ENCODE measurements at regions not wholly inside any gene's neighbourhood (a gene's known extent, or its start where the extent isn't known, plus 50 kb on each side); places are given as distances from the start of the nearest gene placed in this dataset.

GRCh38 chr14:64645220-64645892, 58.9 kb upstream of the PLEKHG3 start:
- H3K36me3 Mint-ChIP-seq (ENCODE audit: low read depth): no peaks in the 10 kb centered on the region
- intact Hi-C loops (cut with micrococcal nuclease): no loop called here
- ATAC-seq (no peak), DNase-seq (no peak)
- ChIA-PET POLR2A (no interaction called here), CTCF (interaction anchor here (1.1 to 1.4 kb wide), 2 partner anchors 8 to 14 kb away, joined by 3 to 6 read pairs; no protein-coding TSS in a partner anchor)
- H3K4me1 Mint-ChIP-seq (ENCODE audit: low read depth): no peaks in the 10 kb centered on the region
- no peak overlapping the region for H3K4me3 Mint-ChIP-seq
- H3K27ac Mint-ChIP-seq: no peak overlapping the region
- H3K9me3 Mint-ChIP-seq: no peaks in the 10 kb centered on the region
- H3K27me3 Mint-ChIP-seq: peaks cover 3% of the 10 kb centered on the region
- TF ChIP-seq, protein P1, sequence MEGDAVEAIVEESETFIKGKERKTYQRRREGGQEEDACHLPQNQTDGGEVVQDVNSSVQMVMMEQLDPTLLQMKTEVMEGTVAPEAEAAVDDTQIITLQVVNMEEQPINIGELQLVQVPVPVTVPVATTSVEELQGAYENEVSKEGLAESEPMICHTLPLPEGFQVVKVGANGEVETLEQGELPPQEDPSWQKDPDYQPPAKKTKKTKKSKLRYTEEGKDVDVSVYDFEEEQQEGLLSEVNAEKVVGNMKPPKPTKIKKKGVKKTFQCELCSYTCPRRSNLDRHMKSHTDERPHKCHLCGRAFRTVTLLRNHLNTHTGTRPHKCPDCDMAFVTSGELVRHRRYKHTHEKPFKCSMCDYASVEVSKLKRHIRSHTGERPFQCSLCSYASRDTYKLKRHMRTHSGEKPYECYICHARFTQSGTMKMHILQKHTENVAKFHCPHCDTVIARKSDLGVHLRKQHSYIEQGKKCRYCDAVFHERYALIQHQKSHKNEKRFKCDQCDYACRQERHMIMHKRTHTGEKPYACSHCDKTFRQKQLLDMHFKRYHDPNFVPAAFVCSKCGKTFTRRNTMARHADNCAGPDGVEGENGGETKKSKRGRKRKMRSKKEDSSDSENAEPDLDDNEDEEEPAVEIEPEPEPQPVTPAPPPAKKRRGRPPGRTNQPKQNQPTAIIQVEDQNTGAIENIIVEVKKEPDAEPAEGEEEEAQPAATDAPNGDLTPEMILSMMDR (IDR thresholded peaks at IDR 0.05): no peak

- TF ChIP-seq, protein P1 (IDR thresholded peaks at IDR 0.05): no peak
- Mint-ChIP-seq H3K36me3 (ENCODE audit: low read depth) (no peaks in the 10 kb centered on the region), H3K4me3 (no peak overlapping the region), H3K9me3 (no peaks in the 10 kb centered on the region), H3K27ac (no peak overlapping the region), H3K4me1 (ENCODE audit: low read depth) (no peaks in the 10 kb centered on the region), H3K27me3 (peaks cover 3% of the 10 kb centered on the region)
- ATAC-seq: no peak
- intact Hi-C loops (cut with micrococcal nuclease): no loop called here
- no peak for DNase-seq
- ChIA-PET CTCF (interaction anchor here (1.4 kb wide), 1 partner anchor 9 kb away, joined by 6 read pairs; no protein-coding TSS in a partner anchor), POLR2A (no interaction called here)
Measured at GRCh38 chr14:64646103-64646502, 58.1 kb upstream of the PLEKHG3 start.

DNA sequence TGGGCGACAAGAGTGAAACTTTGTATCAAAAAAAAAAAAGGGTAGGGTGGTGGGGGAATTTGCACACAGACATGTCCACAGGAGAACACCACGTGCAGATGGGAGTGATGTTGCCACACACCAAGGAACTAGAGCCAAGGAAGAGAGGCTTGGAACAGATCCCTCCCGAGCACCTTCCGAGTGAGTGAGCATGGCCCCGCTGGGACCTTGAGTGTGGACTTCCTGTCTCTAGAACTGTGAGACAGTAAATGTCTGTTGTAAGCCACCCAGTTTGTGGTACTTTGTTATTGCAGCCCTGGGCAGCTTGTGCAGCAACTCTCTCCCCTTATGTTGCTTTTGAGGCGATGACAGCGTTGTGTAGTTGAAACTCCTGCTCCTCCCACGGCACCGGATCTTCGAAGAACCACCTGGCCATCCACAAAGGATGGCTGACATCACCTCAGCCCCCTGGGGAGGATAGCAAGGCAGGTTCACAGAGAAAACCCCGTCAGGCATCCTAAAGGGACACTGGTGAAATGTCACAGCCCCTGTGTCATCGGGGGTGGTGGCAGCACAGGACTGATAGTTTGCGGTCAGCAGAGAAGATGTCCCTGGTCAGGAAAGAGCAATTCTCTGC, 54.7 kb upstream of the PLEKHG3 start:
- Mint-ChIP-seq H3K9me3 (no peaks in the 10 kb centered on the region), H3K36me3 (ENCODE audit: low read depth) (no peaks in the 10 kb centered on the region), H3K4me1 (ENCODE audit: low read depth) (peaks cover 7% of the 10 kb centered on the region), H3K4me3 (no peak overlapping the region), H3K27ac (no peak overlapping the region), H3K27me3 (no peaks in the 10 kb centered on the region)
- POLR2A ChIA-PET: no interaction called here
- no peak for ATAC-seq
- intact Hi-C loops (cut with micrococcal nuclease): no loop called here
- TF ChIP-seq, protein P1 (IDR thresholded peaks at IDR 0.05): no peak
- DNase-seq: no peak
- CTCF ChIA-PET: interaction anchor here (0.7 to 1.3 kb wide), 2 partner anchors 11 to 13 kb away, joined by 3 to 4 read pairs; no protein-coding TSS in a partner anchor

DNA sequence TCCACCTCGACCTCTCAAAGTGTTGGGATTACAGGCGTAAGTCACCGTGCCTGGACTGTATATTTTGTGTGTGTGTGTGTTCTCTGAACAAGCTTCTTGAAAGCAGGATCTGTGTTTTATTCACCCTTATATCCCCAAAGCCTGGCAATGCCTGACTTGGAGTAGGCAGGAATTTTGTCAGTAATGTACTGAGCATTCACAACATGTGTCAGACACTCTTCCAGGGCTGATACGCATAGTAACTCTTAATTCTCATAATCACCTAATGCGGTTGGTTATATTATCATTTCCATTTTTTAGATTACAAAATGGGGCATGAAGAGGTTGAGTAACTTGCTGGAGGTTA, 50.4 kb upstream of the PLEKHG3 start:
- TF ChIP-seq, protein P1 (IDR thresholded peaks at IDR 0.05): no peak
- POLR2A ChIA-PET: no interaction called here

GRCh38 chr14:64654246-64654900, 49.9 kb upstream of the PLEKHG3 start:
- Mint-ChIP-seq H3K27me3 (peaks cover 1% of the 10 kb centered on the region), H3K9me3 (no peaks in the 10 kb centered on the region), H3K36me3 (ENCODE audit: low read depth) (no peaks in the 10 kb centered on the region), H3K27ac (peak overlapping the region; percentile 28), H3K4me1 (ENCODE audit: low read depth) (peaks cover 13% of the 10 kb centered on the region), H3K4me3 (no peak overlapping the region)
- DNase-seq: peak; percentile 16
- ATAC-seq: peak; percentile 82
- intact Hi-C loops (cut with micrococcal nuclease): no loop called here
- CTCF ChIA-PET: interaction anchor here (0.8 to 2.6 kb wide), 3 partner anchors 18 to 238 kb away, joined by 4 to 18 read pairs (median 4); no protein-coding TSS in a partner anchor
- TF ChIP-seq, protein P1 (IDR thresholded peaks at IDR 0.05): no peak
- POLR2A ChIA-PET: no interaction called here

More for the DNA sequence above, 50.4 kb upstream of the PLEKHG3 start:
- Mint-ChIP-seq H3K27ac (no peak overlapping the region), H3K4me1 (ENCODE audit: low read depth) (peaks cover 11% of the 10 kb centered on the region), H3K36me3 (ENCODE audit: low read depth) (no peaks in the 10 kb centered on the region), H3K4me3 (no peak overlapping the region), H3K27me3 (no peaks in the 10 kb centered on the region), H3K9me3 (no peaks in the 10 kb centered on the region)
- CTCF ChIA-PET: interaction anchor here (0.8 to 2.6 kb wide), 3 partner anchors 17 to 238 kb away, joined by 4 to 18 read pairs (median 4); no protein-coding TSS in a partner anchor
- ATAC-seq (no peak), DNase-seq (no peak)
- intact Hi-C loops (cut with micrococcal nuclease): no loop called here

Data from activated CD8-positive, alpha-beta T cell treated with anti-CD3 and anti-CD28 coated beads for 36 hours (primary cell).